ENCODE measurements at regions not wholly inside any gene's neighbourhood (a gene's known extent, or its start where the extent isn't known, plus 50 kb on each side); places are given as distances from the start of the nearest gene placed in this dataset.
"Not testable (repeated sequence)": the region's sequence is repeated elsewhere in the genome, so short reads cannot be mapped to it uniquely, and the experiment has no call there.

DNA sequence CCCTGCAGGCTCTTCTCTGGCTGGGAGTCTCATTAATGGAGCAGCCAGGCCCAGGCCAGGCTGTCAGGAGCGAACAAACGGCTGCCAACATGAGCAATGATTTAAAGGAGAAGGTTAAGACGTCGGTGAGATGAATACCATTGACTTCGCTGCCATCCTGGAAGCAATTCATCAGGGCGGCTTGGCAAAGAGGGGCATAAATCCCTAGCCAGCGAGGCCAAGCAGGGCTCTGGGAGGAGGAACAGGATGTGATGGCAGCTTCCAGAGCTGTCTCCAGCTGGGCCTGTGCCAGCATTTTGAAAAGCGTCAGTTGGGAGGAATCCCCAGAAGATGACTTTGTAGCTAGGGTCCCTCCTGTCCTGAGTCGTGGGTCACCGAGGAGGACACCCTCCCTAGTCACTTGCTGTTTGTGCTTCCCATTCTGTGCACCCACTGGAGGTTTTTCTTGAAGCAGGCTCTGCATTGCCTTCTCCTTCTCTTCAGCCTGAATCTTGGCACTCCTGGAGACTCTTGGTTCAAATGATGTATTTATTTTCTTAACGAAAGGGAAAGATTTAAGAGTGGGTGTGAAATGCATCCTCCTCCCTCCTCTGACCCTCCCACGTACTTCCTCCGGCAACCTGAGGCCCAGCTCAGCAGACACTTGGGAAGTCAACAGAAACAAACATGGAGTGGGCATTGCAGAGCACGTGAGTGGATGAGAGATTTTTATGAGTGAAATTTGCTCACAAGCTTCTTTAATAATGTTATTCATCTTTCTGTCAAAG, 476.3 kb upstream of the CADM1 start:
- no peak for DNase-seq (ENCODE audit: low spot score in 2 of 2)
- TF ChIP-seq POLR2A (IDR thresholded peaks at IDR 0.05), result no peak
- TF ChIP-seq, protein P1, sequence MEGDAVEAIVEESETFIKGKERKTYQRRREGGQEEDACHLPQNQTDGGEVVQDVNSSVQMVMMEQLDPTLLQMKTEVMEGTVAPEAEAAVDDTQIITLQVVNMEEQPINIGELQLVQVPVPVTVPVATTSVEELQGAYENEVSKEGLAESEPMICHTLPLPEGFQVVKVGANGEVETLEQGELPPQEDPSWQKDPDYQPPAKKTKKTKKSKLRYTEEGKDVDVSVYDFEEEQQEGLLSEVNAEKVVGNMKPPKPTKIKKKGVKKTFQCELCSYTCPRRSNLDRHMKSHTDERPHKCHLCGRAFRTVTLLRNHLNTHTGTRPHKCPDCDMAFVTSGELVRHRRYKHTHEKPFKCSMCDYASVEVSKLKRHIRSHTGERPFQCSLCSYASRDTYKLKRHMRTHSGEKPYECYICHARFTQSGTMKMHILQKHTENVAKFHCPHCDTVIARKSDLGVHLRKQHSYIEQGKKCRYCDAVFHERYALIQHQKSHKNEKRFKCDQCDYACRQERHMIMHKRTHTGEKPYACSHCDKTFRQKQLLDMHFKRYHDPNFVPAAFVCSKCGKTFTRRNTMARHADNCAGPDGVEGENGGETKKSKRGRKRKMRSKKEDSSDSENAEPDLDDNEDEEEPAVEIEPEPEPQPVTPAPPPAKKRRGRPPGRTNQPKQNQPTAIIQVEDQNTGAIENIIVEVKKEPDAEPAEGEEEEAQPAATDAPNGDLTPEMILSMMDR (IDR thresholded peaks at IDR 0.05), result no peak
- no peak for TF ChIP-seq EP300 (IDR thresholded peaks at IDR 0.05)
- no peaks in the 10 kb centered on the region for H3K36me3 ChIP-seq
- WGBS, 2 donors, result 51 to 54% methylated on average over 14 of the region's 14 CpGs
- H3K27me3 ChIP-seq, result peaks cover 0 to 4% of the 10 kb centered on the region in 2 donors
- no peak overlapping the region for H3K4me3 ChIP-seq
- peaks cover 0 to 28% (median 0%) of the 10 kb centered on the region in 4 donors for H3K4me1 ChIP-seq
- H3K9me3 ChIP-seq, result no peaks in the 10 kb centered on the region
- no peak overlapping the region for H3K27ac ChIP-seq

DNA sequence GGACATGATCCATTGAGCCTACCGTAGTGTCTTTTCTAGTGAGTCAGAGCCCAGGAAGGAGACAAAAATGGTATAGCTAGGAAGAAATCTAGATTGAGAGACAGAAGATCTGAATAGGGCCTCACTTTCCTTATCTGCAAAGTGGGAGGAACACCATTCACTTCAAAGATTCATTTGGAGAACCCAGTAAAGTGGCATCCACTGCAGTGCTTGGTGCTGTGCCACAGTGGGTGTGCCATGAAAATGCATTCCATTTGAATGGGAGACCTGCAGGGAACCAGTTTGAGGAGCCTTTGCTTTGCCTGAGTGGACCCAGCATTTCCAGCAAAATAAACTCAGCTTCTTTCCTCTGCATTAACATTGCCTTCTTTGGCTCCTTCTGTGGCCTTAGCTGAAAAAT, 470.5 kb upstream of the CADM1 start:
- no peak overlapping the region for H3K4me3 ChIP-seq
- H3K27me3 ChIP-seq, result peaks cover 0 to 4% of the 10 kb centered on the region in 2 donors
- 80 to 83% methylated on average over 1 of the region's 1 CpG for WGBS, 2 donors
- TF ChIP-seq, protein P1 (IDR thresholded peaks at IDR 0.05), result no peak
- no peak for TF ChIP-seq EP300 (IDR thresholded peaks at IDR 0.05)
- no peak for TF ChIP-seq POLR2A (IDR thresholded peaks at IDR 0.05)
- H3K4me1 ChIP-seq, result peaks cover 0 to 11% (median 0%) of the 10 kb centered on the region in 4 donors
- H3K27ac ChIP-seq, result no peak overlapping the region
- no peaks in the 10 kb centered on the region for H3K36me3 ChIP-seq
- peaks cover 0 to 5% (median 0%) of the 10 kb centered on the region in 4 donors for H3K9me3 ChIP-seq
- no peak for DNase-seq (ENCODE audit: low spot score in 2 of 2)

DNA sequence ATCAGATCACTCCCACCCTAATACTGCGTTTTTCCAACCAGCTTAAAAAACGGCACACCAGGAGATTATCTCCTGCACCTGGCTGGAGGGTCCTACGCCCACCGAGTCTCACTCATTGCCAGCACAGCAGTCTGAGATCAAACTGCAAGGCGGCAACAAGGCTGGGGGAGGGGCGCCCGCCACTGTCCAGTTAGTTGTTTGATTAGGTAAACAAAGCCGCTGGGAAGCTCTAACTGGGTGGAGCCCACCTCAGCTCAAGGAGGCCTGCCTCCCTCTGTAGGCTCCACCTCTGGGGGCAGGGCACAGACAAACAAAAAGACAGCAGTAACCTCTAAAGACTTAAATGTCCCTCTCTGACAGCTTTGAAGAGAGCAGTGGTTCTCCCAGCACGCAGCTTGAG, 463.0 kb upstream of the CADM1 start:
- not testable (repeated sequence) for H3K27ac ChIP-seq; H3K4me3 ChIP-seq; H3K27me3 ChIP-seq; H3K9me3 ChIP-seq; H3K36me3 ChIP-seq; DNase-seq (ENCODE audit: low spot score in 2 of 2); H3K4me1 ChIP-seq
- 73 to 78% methylated on average over 8 to 9 of the region's 9 CpGs for WGBS, 2 donors

DNA sequence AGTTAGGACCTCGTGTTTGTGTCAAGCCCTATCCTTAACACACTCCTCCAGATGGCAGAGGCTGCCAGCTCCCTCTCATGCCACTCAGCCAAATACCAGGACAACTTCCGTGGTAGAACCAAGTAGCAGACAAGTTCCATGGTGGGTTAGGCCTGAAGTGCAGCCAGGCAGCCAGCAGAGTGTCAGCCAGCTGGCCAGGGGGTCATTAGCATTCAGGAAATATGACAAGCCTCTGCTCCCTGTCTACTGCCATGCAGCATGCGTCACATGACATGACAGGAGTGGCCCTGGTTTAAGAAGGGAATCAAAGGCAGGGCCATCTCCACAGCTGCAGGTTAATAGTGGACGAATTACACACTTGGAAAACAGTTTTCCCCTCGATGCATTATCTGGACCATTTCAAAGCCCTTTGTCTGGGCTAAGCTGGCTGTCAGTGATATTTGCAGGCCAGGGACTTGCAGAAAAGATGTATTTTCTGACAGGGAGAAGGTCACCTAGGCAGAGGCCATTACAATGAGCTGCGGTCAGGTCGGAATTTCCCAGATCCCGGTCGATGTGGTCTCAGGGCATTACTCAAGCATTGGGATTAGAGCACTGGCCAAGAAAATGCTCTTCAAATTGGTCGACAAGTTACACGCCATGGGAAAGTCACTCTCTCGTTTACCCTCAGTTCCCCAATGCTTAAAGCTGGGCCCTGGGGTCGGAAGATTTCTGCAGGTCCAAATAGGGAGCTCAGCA, 461.7 kb upstream of the CADM1 start:
- TF ChIP-seq EP300 (IDR thresholded peaks at IDR 0.05) (no peak), POLR2A (IDR thresholded peaks at IDR 0.05) (no peak)
- TF ChIP-seq, protein P1 (IDR thresholded peaks at IDR 0.05), result no peak
- peaks cover 0 to 4% of the 10 kb centered on the region in 2 donors for H3K27me3 ChIP-seq
- H3K4me1 ChIP-seq, result peaks cover 0 to 3% (median 0%) of the 10 kb centered on the region in 4 donors
- WGBS, 2 donors, result 74 to 82% methylated on average over 13 of the region's 13 CpGs
- H3K9me3 ChIP-seq, result no peaks in the 10 kb centered on the region
- no peak overlapping the region for H3K4me3 ChIP-seq
- DNase-seq (ENCODE audit: low spot score in 2 of 2), result no peak
- no peaks in the 10 kb centered on the region for H3K36me3 ChIP-seq
- H3K27ac ChIP-seq, result no peak overlapping the region

DNA sequence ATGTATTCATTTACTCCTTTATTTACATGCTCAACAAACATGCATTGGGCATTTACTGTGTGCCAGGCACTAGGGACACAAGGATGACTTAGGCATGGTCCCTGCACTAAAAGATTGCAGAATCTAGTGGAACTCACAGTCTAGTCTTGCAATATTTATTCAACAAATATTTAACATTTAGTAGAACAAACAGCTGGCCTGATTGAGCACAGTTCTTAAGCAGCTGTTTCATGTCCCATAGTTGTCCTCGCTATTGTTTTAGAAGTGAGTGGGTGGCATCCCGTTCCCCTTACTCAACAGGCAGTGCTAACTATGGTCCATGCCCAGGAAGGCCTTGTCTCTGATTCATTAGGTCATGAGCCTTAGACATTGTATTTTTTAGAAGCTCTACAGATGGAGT, 459.9 kb upstream of the CADM1 start:
- H3K36me3 ChIP-seq, result no peaks in the 10 kb centered on the region
- no peak overlapping the region for H3K4me3 ChIP-seq
- H3K27me3 ChIP-seq, result peaks cover 0 to 4% of the 10 kb centered on the region in 2 donors
- TF ChIP-seq, protein P1 (IDR thresholded peaks at IDR 0.05), result no peak
- TF ChIP-seq EP300 (IDR thresholded peaks at IDR 0.05), result no peak
- TF ChIP-seq POLR2A (IDR thresholded peaks at IDR 0.05), result no peak
- H3K9me3 ChIP-seq, result no peaks in the 10 kb centered on the region
- 35 to 45% methylated on average over 2 of the region's 2 CpGs for WGBS, 2 donors
- DNase-seq (ENCODE audit: low spot score in 2 of 2), result no peak
- no peak overlapping the region for H3K27ac ChIP-seq
- H3K4me1 ChIP-seq, result peaks cover 0 to 5% (median 0%) of the 10 kb centered on the region in 4 donors
